ENCODE measurements at regions not wholly inside any gene's neighbourhood (a gene's known extent, or its start where the extent isn't known, plus 50 kb on each side); places are given as distances from the start of the nearest gene placed in this dataset.

GRCh38 chr1:90341516-90341915 is 346.6 kb downstream of the ZNF326 start (continued):
- TF ChIP-seq BCLAF1 (IDR thresholded peaks at IDR 0.05), result no peak
- no peak for TF ChIP-seq SATB2 (CRISPR knock-in tag; IDR thresholded peaks at IDR 0.05)
- no peak for TF ChIP-seq RFX1 (IDR thresholded peaks at IDR 0.05)
- no peak for TF ChIP-seq RXRA (CRISPR knock-in tag; IDR thresholded peaks at IDR 0.05)
- TF ChIP-seq ZIK1 (CRISPR knock-in tag; IDR thresholded peaks at IDR 0.05; ENCODE audit: borderline replicate concordance, low read depth), result no peak
- no peak for TF ChIP-seq ZFAT (CRISPR knock-in tag; conservative IDR thresholded peaks at IDR 0.05)

- 31% methylated on average over 2 of the region's 2 CpGs for WGBS (ENCODE audit: low lambda C conversion rate)
- no peak overlapping the region for H3K4me3 ChIP-seq (replicated peaks in 1 of 3; ENCODE audit: insufficient read depth in 1 of 3, low read depth in 2 of 3, low read length in 3 of 3)
- ChIA-PET CTCF (ENCODE audit: low intra/inter-chr PET ratio, low total read pairs) (no interaction called here), POLR2A (no interaction called here)
- H3K36me3 ChIP-seq (replicated peaks in 1 of 2; ENCODE audit: control insufficient read depth in 1 of 2, insufficient read depth in 2 of 2, low read length in 2 of 2), result no peaks in the 10 kb centered on the region
- no peaks in the 10 kb centered on the region for H4K20me1 ChIP-seq (ENCODE audit: insufficient read depth, low read length)
- DNase-seq (ENCODE audit: low spot score) (no peak), FAIRE-seq (no peak), ATAC-seq (no peak)
- intact Hi-C loops (cut with micrococcal nuclease; ENCODE audit: unreplicated experiment) (no loop called here), in situ Hi-C loops (cut with HindIII; ENCODE audit: extremely low pct_ligation_motif_present, low pct_unique_long_range_greater_than_20kb) (no loop called here)
- BruUV-seq (replicated peaks), result no TSS peak
- no peaks in the 10 kb centered on the region for H3K27me3 ChIP-seq (ENCODE audit: control insufficient read depth in 1 of 2, insufficient read depth in 2 of 2, low read length in 2 of 2)
- H3K4me2 ChIP-seq (ENCODE audit: low read depth, low read length), result no peak overlapping the region
- no peak overlapping the region for H3K27ac ChIP-seq (ENCODE audit: extremely low read length, insufficient read depth, low read length)
- H3K9me3 ChIP-seq (ENCODE audit: low read length), result no peaks in the 10 kb centered on the region
- no peak for TF ChIP-seq HNF1A (IDR thresholded peaks at IDR 0.05; ENCODE audit: low read depth)
- TF ChIP-seq HNF1A (CRISPR knock-in tag; IDR thresholded peaks at IDR 0.05; ENCODE audit: borderline replicate concordance), result no peak
- no peak for TF ChIP-seq NCOA2 (CRISPR knock-in tag; IDR thresholded peaks at IDR 0.05)
- no peak for TF ChIP-seq ZNF451 (CRISPR knock-in tag; IDR thresholded peaks at IDR 0.05)
- no peak for TF ChIP-seq YEATS4 (CRISPR knock-in tag; IDR thresholded peaks at IDR 0.05; ENCODE audit: borderline replicate concordance)
- TF ChIP-seq MXD3 (CRISPR knock-in tag; IDR thresholded peaks at IDR 0.05), result no peak
- TF ChIP-seq ZNF547 (CRISPR knock-in tag; IDR thresholded peaks at IDR 0.05), result no peak
- TF ChIP-seq EP300 (IDR thresholded peaks at IDR 0.05; ENCODE audit: low read depth in 2 of 2, low read length in 2 of 2), result no peak
- no peak for TF ChIP-seq EP300 (CRISPR knock-in tag; IDR thresholded peaks at IDR 0.05; ENCODE audit: borderline replicate concordance)
- TF ChIP-seq CBX5 (CRISPR knock-in tag; IDR thresholded peaks at IDR 0.05; ENCODE audit: borderline replicate concordance), result no peak
- no peaks in the 10 kb centered on the region for H3K4me1 ChIP-seq (ENCODE audit: insufficient read depth, low read length)
- H3K9ac ChIP-seq (ENCODE audit: insufficient read depth, low read depth, low read length), result no peak overlapping the region
- H2AFZ ChIP-seq (ENCODE audit: low read length), result no peak overlapping the region
- H3K79me2 ChIP-seq (ENCODE audit: insufficient read depth, low read length), result no peaks in the 10 kb centered on the region
Measured at GRCh38 chr1:90340606-90341005, 345.7 kb downstream of the ZNF326 start.

Measured in HepG2 (cell line).